Stomach (tissue), 4 donors: ENCODE measurements at regions not wholly inside any gene's neighbourhood (a gene's known extent, or its start where the extent isn't known, plus 50 kb on each side); places are given as distances from the start of the nearest gene placed in this dataset.

Experiments
- EP300 ChIP-seq: sonication (generic); formaldehyde crosslinking; IDR thresholded peaks from one replicate; pipeline ENCODE4 v1.6.1; 2017; ENCODE audit warnings: antibody characterized with exemption
- POLR2A ChIP-seq, 4 donors: fragments of 450-650 bp; IDR thresholded peaks; one replicate each; pipeline ENCODE4 v1.6.1; 2016; ENCODE audit warnings: antibody characterized with exemption in 4 of 4, control low read depth in 2 of 4, mild to moderate bottlenecking in 1 of 4, moderate library complexity in 1 of 4
- POLR2AphosphoS5 ChIP-seq, 3 donors: sonication (generic); formaldehyde crosslinking; IDR thresholded peaks; one replicate each; pipeline ENCODE4 v1.6.1; 2016; ENCODE audit warnings: antibody characterized with exemption in 3 of 3
- TF ChIP-seq, protein P1 (sequence below), 7 experiments: fragments of 450-650 bp in 4 of 7; fragments of 200-600 bp in 3 of 7; sonication (generic) in 3 of 7; IDR thresholded peaks; one replicate each; pipeline ENCODE4 v1.5.1; 2016 to 2019; ENCODE audit warnings: antibody characterized with exemption in 7 of 7, control low read depth in 2 of 7, mild to moderate bottlenecking in 1 of 7

DNA sequence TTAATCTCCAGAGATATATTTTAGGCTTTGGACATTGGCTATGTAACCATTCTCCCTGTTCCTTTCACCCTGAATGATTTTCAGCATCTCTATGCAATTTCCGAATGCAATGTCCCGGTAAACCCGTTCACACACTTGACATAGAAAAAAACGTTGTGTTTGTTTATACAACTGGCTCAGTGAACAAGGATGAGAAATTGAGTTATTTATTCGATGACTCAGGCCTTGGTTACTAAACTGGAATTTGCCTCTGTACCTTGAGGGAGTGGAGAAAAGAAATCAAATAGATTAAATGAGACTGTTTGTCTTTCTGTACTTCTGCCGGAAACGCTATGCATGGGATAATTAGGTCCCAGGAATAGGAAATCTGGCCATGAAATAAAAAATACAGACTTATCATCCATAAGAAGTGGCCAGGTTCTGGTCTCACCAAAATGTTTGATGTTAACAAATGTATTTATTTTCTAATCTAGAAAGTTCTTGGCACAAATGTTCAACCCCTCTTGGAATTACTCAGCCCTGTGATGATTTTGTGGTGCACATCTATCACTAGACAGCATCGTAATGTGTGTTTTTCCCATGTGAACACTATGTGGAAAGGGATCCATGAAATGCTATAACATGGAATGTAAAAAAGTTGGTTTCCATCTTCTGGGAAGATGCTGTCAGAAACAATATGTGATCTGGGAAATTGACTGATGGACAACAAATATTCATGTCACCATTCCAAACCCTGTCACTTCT is 253.9 kb downstream of the DUSP10 start:
- TF ChIP-seq, protein P1, sequence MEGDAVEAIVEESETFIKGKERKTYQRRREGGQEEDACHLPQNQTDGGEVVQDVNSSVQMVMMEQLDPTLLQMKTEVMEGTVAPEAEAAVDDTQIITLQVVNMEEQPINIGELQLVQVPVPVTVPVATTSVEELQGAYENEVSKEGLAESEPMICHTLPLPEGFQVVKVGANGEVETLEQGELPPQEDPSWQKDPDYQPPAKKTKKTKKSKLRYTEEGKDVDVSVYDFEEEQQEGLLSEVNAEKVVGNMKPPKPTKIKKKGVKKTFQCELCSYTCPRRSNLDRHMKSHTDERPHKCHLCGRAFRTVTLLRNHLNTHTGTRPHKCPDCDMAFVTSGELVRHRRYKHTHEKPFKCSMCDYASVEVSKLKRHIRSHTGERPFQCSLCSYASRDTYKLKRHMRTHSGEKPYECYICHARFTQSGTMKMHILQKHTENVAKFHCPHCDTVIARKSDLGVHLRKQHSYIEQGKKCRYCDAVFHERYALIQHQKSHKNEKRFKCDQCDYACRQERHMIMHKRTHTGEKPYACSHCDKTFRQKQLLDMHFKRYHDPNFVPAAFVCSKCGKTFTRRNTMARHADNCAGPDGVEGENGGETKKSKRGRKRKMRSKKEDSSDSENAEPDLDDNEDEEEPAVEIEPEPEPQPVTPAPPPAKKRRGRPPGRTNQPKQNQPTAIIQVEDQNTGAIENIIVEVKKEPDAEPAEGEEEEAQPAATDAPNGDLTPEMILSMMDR (IDR thresholded peaks at IDR 0.05) = no peak
- TF ChIP-seq POLR2AphosphoS5 (IDR thresholded peaks at IDR 0.05) (no peak), EP300 (no peak), POLR2A (IDR thresholded peaks at IDR 0.05) (no peak)
